Neural progenitor cell (in vitro differentiated cells): ENCODE measurements at regions not wholly inside any gene's neighbourhood (a gene's known extent, or its start where the extent isn't known, plus 50 kb on each side); places are given as distances from the start of the nearest gene placed in this dataset.

ENCODE experiments used
- DNase-seq: peaks from one replicate; pipeline ENCODE4 v3.0.0-alpha.2; 2016; ENCODE audit warnings: low spot score
- H2AFZ ChIP-seq: fragments of 200-600 bp; sonication (generic); replicated peaks from 2 replicates; pipeline ENCODE4 v1.6.1; 2016; ENCODE audit warnings: antibody characterized with exemption
- H3F3A ChIP-seq: fragments of 200-600 bp; sonication (generic); 2 replicates; pipeline ENCODE4 v1.6.1; 2016; ENCODE audit warnings: antibody characterized with exemption, low read depth
- H3K27ac ChIP-seq: fragments of 200-600 bp; sonication (generic); 2 replicates; pipeline ENCODE4 v1.5.1; 2016; ENCODE audit warnings: mild to moderate bottlenecking
- H3K27me3 ChIP-seq: fragments of 200-600 bp; sonication (generic); 2 replicates; pipeline ENCODE4 v1.6.1; 2016; ENCODE audit warnings: mild to moderate bottlenecking, moderate library complexity
- H3K36me3 ChIP-seq: fragments of 200-600 bp; sonication (generic); 2 replicates; pipeline ENCODE4 v1.5.1; 2016
- H3K4me1 ChIP-seq: fragments of 200-600 bp; sonication (generic); 2 replicates; pipeline ENCODE4 v1.6.1; 2016; ENCODE audit warnings: mixed run types
- H3K4me2 ChIP-seq: fragments of 200-600 bp; sonication (generic); 2 replicates; pipeline ENCODE4 v1.6.1; 2016
- H3K4me3 ChIP-seq: fragments of 200-600 bp; sonication (generic); 2 replicates; pipeline ENCODE4 v1.5.1; 2016
- H3K79me2 ChIP-seq: fragments of 200-600 bp; sonication (generic); 2 replicates; pipeline ENCODE4 v1.6.1; 2016; ENCODE audit warnings: low read depth
- H3K9ac ChIP-seq: fragments of 200-600 bp; sonication (generic); 2 replicates; pipeline ENCODE4 v1.6.1; 2016
- H3K9me3 ChIP-seq: fragments of 200-600 bp; sonication (generic); 2 replicates; pipeline ENCODE4 v1.5.1; 2016; ENCODE audit warnings: low read depth
- H4K20me1 ChIP-seq: fragments of 200-600 bp; sonication (generic); 2 replicates; pipeline ENCODE4 v1.6.1; 2016; ENCODE audit warnings: low read depth
- H3K27ac Mint-ChIP-seq: 3 replicates; pipeline ENCODE4 v1.8.0; 2021; ENCODE audit warnings: mixed read lengths
- H3K27me3 Mint-ChIP-seq: 2 replicates; pipeline ENCODE4 v1.8.0; 2022; ENCODE audit warnings: low read depth, mild to moderate bottlenecking, inconsistent platforms, moderate library complexity, mixed read lengths; ENCODE audit not compliant: insufficient read depth
- H3K36me3 Mint-ChIP-seq: 3 replicates; pipeline ENCODE4 v1.8.0; 2021; ENCODE audit warnings: mixed read lengths
- H3K4me1 Mint-ChIP-seq: 3 replicates; pipeline ENCODE4 v1.8.0; 2021; ENCODE audit warnings: mixed read lengths
- H3K4me3 Mint-ChIP-seq: 3 replicates; pipeline ENCODE4 v1.8.0; 2021; ENCODE audit warnings: mild to moderate bottlenecking, moderate library complexity, mixed read lengths
- H3K9me3 Mint-ChIP-seq: 3 replicates; pipeline ENCODE4 v1.8.0; 2020; ENCODE audit warnings: mixed read lengths
- CTCF ChIP-seq: fragments of 200-600 bp; sonication (generic); IDR thresholded peaks from 2 replicates; pipeline ENCODE4 v1.5.1; 2017; ENCODE audit warnings: antibody characterized with exemption, mild to moderate bottlenecking
- EZH2 ChIP-seq: fragments of 200-600 bp; sonication (generic); IDR thresholded peaks from 2 replicates; pipeline ENCODE4 v1.6.1; 2017; ENCODE audit warnings: antibody characterized with exemption, mild to moderate bottlenecking, moderate library complexity
- EZH2phosphoT487 ChIP-seq: fragments of 200-600 bp; sonication (generic); IDR thresholded peaks from 2 replicates; pipeline ENCODE4 v1.6.1; 2017; ENCODE audit warnings: antibody characterized with exemption

- no peak overlapping the region for H3K27ac Mint-ChIP-seq
- H3K9me3 Mint-ChIP-seq, result no peaks in the 10 kb centered on the region
- TF ChIP-seq CTCF (no peak), EZH2phosphoT487 (no peak)
- Histone ChIP-seq H3F3A (no peaks in the 10 kb centered on the region), H3K4me3 (no peak overlapping the region), H4K20me1 (no peaks in the 10 kb centered on the region), H3K79me2 (no peaks in the 10 kb centered on the region), H3K9ac (no peak overlapping the region), H3K4me2 (no peak overlapping the region), H3K27ac (no peak overlapping the region), H3K36me3 (no peaks in the 10 kb centered on the region), H3K9me3 (no peaks in the 10 kb centered on the region), H3K27me3 (no peaks in the 10 kb centered on the region), H3K4me1 (peaks cover 9% of the 10 kb centered on the region), H2AFZ (peak overlapping the region; percentile 73)
- DNase-seq, result peak; percentile 7
- no peaks in the 10 kb centered on the region for H3K27me3 Mint-ChIP-seq
- H3K36me3 Mint-ChIP-seq, result no peaks in the 10 kb centered on the region
- H3K4me3 Mint-ChIP-seq, result no peak overlapping the region
- peaks cover 6% of the 10 kb centered on the region for H3K4me1 Mint-ChIP-seq
Measured at GRCh38 chr6:92762443-92763273, 656.7 kb downstream of the EPHA7 start.

GRCh38 chr6:92759178-92759577 is 660.2 kb downstream of the EPHA7 start:
- TF ChIP-seq EZH2phosphoT487, result no peak
- TF ChIP-seq CTCF, result no peak
- TF ChIP-seq EZH2, result no peak
- no peak overlapping the region for H3K4me2 ChIP-seq
- H3K27ac ChIP-seq, result no peak overlapping the region
- H3K36me3 ChIP-seq, result no peaks in the 10 kb centered on the region
- H3K27me3 ChIP-seq, result no peaks in the 10 kb centered on the region
- H3K27me3 Mint-ChIP-seq, result peaks cover 2% of the 10 kb centered on the region
- H3K4me3 ChIP-seq, result no peak overlapping the region
- peaks cover 6% of the 10 kb centered on the region for H3K4me1 Mint-ChIP-seq
- H3K79me2 ChIP-seq, result no peaks in the 10 kb centered on the region
- no peaks in the 10 kb centered on the region for H3K9me3 Mint-ChIP-seq
- H3K36me3 Mint-ChIP-seq, result no peaks in the 10 kb centered on the region
- H2AFZ ChIP-seq, result no peak overlapping the region
- H3K4me3 Mint-ChIP-seq, result no peak overlapping the region
- DNase-seq, result no peak
- no peak overlapping the region for H3K27ac Mint-ChIP-seq
- no peaks in the 10 kb centered on the region for H4K20me1 ChIP-seq
- peaks cover 9% of the 10 kb centered on the region for H3K4me1 ChIP-seq
- no peaks in the 10 kb centered on the region for H3K9me3 ChIP-seq
- no peaks in the 10 kb centered on the region for H3F3A ChIP-seq
- no peak overlapping the region for H3K9ac ChIP-seq

- no peaks in the 10 kb centered on the region for H3F3A ChIP-seq
- H3K79me2 ChIP-seq, result no peaks in the 10 kb centered on the region
- H3K4me1 Mint-ChIP-seq, result peaks cover 6% of the 10 kb centered on the region
- TF ChIP-seq EZH2phosphoT487 (no peak), EZH2 (no peak)
- H3K4me2 ChIP-seq, result no peak overlapping the region
- H3K27me3 Mint-ChIP-seq, result peaks cover 2% of the 10 kb centered on the region
- H3K27ac ChIP-seq, result no peak overlapping the region
- H3K36me3 ChIP-seq, result no peaks in the 10 kb centered on the region
- H3K4me3 ChIP-seq, result no peak overlapping the region
- H3K9me3 ChIP-seq, result no peaks in the 10 kb centered on the region
- H4K20me1 ChIP-seq, result no peaks in the 10 kb centered on the region
- H3K27me3 ChIP-seq, result no peaks in the 10 kb centered on the region
- no peak for DNase-seq
- no peak overlapping the region for H3K9ac ChIP-seq
- peak overlapping the region; percentile 45 for H2AFZ ChIP-seq
- H3K9me3 Mint-ChIP-seq, result no peaks in the 10 kb centered on the region
- no peak overlapping the region for H3K27ac Mint-ChIP-seq
- peaks cover 9% of the 10 kb centered on the region for H3K4me1 ChIP-seq
- H3K36me3 Mint-ChIP-seq, result no peaks in the 10 kb centered on the region
- H3K4me3 Mint-ChIP-seq, result no peak overlapping the region
Measured at GRCh38 chr6:92757925-92758324, 661.4 kb downstream of the EPHA7 start.

- H3K27me3 ChIP-seq, result no peaks in the 10 kb centered on the region
- no peaks in the 10 kb centered on the region for H3F3A ChIP-seq
- no peaks in the 10 kb centered on the region for H3K36me3 ChIP-seq
- H2AFZ ChIP-seq, result no peak overlapping the region
- H3K9me3 ChIP-seq, result no peaks in the 10 kb centered on the region
- no peak for DNase-seq
- no peaks in the 10 kb centered on the region for H4K20me1 ChIP-seq
- no peaks in the 10 kb centered on the region for H3K4me1 ChIP-seq
- no peak for TF ChIP-seq CTCF
- no peak for TF ChIP-seq EZH2phosphoT487
- TF ChIP-seq EZH2, result no peak
- Mint-ChIP-seq H3K9me3 (peaks cover 10% of the 10 kb centered on the region), H3K36me3 (no peaks in the 10 kb centered on the region), H3K27me3 (peaks cover 2% of the 10 kb centered on the region), H3K4me3 (no peak overlapping the region), H3K4me1 (peaks cover 4% of the 10 kb centered on the region), H3K27ac (no peak overlapping the region)
- no peak overlapping the region for H3K9ac ChIP-seq
- H3K79me2 ChIP-seq, result no peaks in the 10 kb centered on the region
- no peak overlapping the region for H3K27ac ChIP-seq
- no peak overlapping the region for H3K4me3 ChIP-seq
- no peak overlapping the region for H3K4me2 ChIP-seq
Measured at GRCh38 chr6:92756912-92757311, 662.4 kb downstream of the EPHA7 start.
